Neural crest cell (in vitro differentiated cells): ENCODE measurements at regions not wholly inside any gene's neighbourhood (a gene's known extent, or its start where the extent isn't known, plus 50 kb on each side); places are given as distances from the start of the nearest gene placed in this dataset.

Experiments used
- DNase-seq: peaks from one replicate; pipeline ENCODE4 v3.0.0; 2021; ENCODE audit warnings: low read depth, mixed read lengths, low spot score
- H3K27ac Mint-ChIP-seq: one replicate; pipeline ENCODE4 v1.8.0; 2021; ENCODE audit warnings: mild to moderate bottlenecking, mixed read lengths; ENCODE audit not compliant: unreplicated experiment
- H3K27me3 Mint-ChIP-seq: 2 replicates; pipeline ENCODE4 v1.8.0; 2021; ENCODE audit warnings: low read depth, mild to moderate bottlenecking, mixed read lengths
- H3K36me3 Mint-ChIP-seq: 2 replicates; pipeline ENCODE4 v1.8.0; 2021; ENCODE audit warnings: low read depth, mild to moderate bottlenecking, mixed read lengths
- H3K4me1 Mint-ChIP-seq: 2 replicates; pipeline ENCODE4 v1.8.0; 2021; ENCODE audit warnings: mixed read lengths
- H3K4me3 Mint-ChIP-seq: one replicate; pipeline ENCODE4 v1.8.0; 2021; ENCODE audit warnings: mild to moderate bottlenecking, mixed read lengths
- H3K9me3 Mint-ChIP-seq: 2 replicates; pipeline ENCODE4 v1.8.0; 2021; ENCODE audit warnings: mixed read lengths
- TF ChIP-seq, protein P1 (sequence below): fragments of 200-600 bp; sonication (generic); conservative IDR thresholded peaks from 2 replicates; pipeline ENCODE4 v1.5.0; 2021; ENCODE audit warnings: antibody characterized with exemption, mild to moderate bottlenecking

DNA sequence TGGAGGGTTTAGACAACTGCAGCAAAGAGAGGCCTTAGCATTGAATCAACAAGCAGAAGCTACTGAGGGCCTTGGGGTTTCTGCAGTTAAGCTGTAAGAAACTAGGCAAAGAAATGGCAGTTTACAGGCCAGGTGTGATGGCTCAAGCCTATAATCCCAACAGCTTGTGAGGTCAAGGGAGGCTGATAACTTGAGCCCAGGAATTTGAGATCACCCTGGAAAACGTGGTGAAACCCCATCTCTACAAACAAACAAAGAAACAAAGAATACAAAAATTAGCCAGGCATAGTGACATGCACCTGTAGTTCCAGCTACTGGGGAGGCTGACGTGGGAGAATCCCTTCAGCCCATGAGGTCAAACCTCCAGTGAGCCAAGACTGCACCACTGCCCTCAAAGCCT lies 421.6 kb upstream of the CHST9 start:
- H3K9me3 Mint-ChIP-seq = peaks cover 3% of the 10 kb centered on the region
- no peaks in the 10 kb centered on the region for H3K27me3 Mint-ChIP-seq
- H3K27ac Mint-ChIP-seq = no peak overlapping the region
- no peak overlapping the region for H3K4me3 Mint-ChIP-seq
- no peak for DNase-seq
- TF ChIP-seq, protein P1, sequence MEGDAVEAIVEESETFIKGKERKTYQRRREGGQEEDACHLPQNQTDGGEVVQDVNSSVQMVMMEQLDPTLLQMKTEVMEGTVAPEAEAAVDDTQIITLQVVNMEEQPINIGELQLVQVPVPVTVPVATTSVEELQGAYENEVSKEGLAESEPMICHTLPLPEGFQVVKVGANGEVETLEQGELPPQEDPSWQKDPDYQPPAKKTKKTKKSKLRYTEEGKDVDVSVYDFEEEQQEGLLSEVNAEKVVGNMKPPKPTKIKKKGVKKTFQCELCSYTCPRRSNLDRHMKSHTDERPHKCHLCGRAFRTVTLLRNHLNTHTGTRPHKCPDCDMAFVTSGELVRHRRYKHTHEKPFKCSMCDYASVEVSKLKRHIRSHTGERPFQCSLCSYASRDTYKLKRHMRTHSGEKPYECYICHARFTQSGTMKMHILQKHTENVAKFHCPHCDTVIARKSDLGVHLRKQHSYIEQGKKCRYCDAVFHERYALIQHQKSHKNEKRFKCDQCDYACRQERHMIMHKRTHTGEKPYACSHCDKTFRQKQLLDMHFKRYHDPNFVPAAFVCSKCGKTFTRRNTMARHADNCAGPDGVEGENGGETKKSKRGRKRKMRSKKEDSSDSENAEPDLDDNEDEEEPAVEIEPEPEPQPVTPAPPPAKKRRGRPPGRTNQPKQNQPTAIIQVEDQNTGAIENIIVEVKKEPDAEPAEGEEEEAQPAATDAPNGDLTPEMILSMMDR = no peak
- H3K36me3 Mint-ChIP-seq = no peaks in the 10 kb centered on the region
- peaks cover 13% of the 10 kb centered on the region for H3K4me1 Mint-ChIP-seq

DNA sequence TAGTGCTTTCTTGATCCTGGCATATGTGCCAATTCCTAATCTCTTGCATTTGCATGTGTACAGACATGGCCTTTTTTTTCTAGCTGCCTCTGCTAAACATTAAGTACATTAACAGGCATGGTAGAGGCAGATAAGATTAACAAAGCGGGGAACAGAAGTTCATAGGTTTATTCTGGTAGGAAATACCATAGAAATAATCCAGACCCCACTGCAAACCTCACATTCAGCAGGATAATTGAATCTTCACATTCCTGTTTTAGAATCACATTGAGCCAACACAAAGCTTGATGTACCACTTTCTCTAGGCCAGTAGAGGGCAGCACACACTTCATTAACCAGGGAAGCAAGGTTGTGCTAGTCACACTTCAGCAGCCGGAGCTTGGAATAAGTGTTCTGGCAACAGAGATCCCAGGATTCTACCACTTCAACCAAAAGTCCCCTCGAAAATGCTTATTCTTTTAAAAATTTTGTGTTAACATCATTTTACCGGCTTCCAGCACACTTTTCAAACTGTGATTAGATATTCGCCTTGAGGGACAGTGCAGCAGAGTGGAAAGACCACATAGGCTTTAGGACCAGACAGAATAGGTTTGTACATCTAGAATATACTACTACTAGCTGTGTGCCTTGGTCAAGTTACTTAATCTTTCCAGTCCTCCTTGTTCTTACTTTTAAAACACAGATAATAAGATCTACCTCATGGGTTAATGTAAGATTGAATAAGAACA lies 420.2 kb upstream of the CHST9 start:
- no peaks in the 10 kb centered on the region for H3K27me3 Mint-ChIP-seq
- TF ChIP-seq, protein P1 = peak; percentile 88
- no peaks in the 10 kb centered on the region for H3K36me3 Mint-ChIP-seq
- no peak overlapping the region for H3K27ac Mint-ChIP-seq
- peaks cover 3% of the 10 kb centered on the region for H3K9me3 Mint-ChIP-seq
- peaks cover 13% of the 10 kb centered on the region for H3K4me1 Mint-ChIP-seq
- H3K4me3 Mint-ChIP-seq = no peak overlapping the region
- peak; percentile 62 for DNase-seq

DNA sequence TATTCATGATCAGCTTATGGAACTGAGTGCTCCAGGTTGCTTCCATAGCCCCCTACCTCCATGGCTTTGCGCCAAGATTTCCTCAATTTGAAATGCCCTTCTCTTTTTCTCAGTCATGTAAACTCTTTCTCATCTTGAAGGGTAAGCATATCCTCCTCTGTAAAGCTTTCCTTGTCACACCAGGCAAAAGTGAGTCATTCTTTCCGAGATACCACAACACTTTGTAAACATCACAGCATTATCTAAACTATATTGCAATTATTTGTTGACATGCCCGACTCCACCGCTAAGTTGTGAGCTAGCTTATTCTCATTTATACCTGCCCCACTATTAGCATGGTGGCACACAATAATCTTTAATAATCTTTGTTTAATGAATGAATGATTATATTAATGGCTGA lies 419.5 kb upstream of the CHST9 start:
- TF ChIP-seq, protein P1 = no peak
- no peak overlapping the region for H3K27ac Mint-ChIP-seq

DNA sequence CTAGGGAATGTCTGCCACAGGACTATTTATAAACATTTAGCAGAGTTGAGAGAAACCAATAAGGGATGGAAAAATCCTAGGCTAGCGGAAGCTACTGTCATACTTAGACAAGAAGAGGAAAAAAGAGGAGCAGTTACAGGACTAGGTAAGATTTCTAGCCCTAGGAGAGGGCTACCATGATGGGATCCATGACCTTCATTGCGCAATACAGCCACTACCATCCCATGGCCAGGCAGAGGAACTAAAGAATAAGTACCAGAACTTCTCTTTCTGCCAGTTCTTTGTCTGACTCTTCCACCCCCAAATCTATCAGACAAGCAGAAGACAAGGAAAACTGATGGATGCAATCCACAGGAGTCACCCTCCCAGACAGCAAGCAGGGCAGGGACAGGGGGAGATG lies 417.0 kb upstream of the CHST9 start:
- TF ChIP-seq, protein P1 = no peak
- Mint-ChIP-seq H3K27me3 (no peaks in the 10 kb centered on the region), H3K36me3 (no peaks in the 10 kb centered on the region), H3K4me1 (peaks cover 17% of the 10 kb centered on the region), H3K27ac (no peak overlapping the region), H3K9me3 (peaks cover 3% of the 10 kb centered on the region), H3K4me3 (no peak overlapping the region)
- no peak for DNase-seq

More for the DNA sequence above, 419.5 kb upstream of the CHST9 start:
- H3K36me3 Mint-ChIP-seq = no peaks in the 10 kb centered on the region
- peaks cover 3% of the 10 kb centered on the region for H3K9me3 Mint-ChIP-seq
- DNase-seq = no peak
- H3K4me1 Mint-ChIP-seq = peaks cover 13% of the 10 kb centered on the region
- no peak overlapping the region for H3K4me3 Mint-ChIP-seq
- H3K27me3 Mint-ChIP-seq = no peaks in the 10 kb centered on the region

DNA sequence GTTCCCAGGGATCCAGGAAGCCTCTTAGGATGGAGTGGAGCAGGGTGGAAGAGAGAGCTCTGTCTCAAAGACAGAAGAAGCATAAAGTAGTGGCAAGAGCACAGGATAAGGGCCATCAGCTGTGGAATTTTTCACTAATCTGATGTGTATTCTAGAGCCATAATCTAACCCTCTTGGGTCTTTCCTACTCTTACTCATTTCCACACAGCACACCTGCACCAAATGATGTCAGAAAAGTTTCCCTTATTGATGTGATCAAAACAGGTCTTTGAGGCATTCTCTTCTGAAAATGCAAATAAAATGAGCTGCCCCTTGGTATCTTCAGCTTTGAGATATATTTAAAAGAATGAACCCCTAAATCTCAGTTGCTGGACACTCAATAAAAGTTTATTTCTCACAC lies 415.1 kb upstream of the CHST9 start:
- Mint-ChIP-seq H3K27me3 (no peaks in the 10 kb centered on the region), H3K9me3 (no peaks in the 10 kb centered on the region), H3K36me3 (no peaks in the 10 kb centered on the region), H3K27ac (no peak overlapping the region), H3K4me1 (peaks cover 11% of the 10 kb centered on the region), H3K4me3 (no peak overlapping the region)
- TF ChIP-seq, protein P1 = no peak
- no peak for DNase-seq
